ENCODE measurements at regions not wholly inside any gene's neighbourhood (a gene's known extent, or its start where the extent isn't known, plus 50 kb on each side); places are given as distances from the start of the nearest gene placed in this dataset.

- DNase-seq = no peak
Measured at GRCh38 chr2:118224895-118225311, 136.6 kb downstream of the INSIG2 start.

DNA sequence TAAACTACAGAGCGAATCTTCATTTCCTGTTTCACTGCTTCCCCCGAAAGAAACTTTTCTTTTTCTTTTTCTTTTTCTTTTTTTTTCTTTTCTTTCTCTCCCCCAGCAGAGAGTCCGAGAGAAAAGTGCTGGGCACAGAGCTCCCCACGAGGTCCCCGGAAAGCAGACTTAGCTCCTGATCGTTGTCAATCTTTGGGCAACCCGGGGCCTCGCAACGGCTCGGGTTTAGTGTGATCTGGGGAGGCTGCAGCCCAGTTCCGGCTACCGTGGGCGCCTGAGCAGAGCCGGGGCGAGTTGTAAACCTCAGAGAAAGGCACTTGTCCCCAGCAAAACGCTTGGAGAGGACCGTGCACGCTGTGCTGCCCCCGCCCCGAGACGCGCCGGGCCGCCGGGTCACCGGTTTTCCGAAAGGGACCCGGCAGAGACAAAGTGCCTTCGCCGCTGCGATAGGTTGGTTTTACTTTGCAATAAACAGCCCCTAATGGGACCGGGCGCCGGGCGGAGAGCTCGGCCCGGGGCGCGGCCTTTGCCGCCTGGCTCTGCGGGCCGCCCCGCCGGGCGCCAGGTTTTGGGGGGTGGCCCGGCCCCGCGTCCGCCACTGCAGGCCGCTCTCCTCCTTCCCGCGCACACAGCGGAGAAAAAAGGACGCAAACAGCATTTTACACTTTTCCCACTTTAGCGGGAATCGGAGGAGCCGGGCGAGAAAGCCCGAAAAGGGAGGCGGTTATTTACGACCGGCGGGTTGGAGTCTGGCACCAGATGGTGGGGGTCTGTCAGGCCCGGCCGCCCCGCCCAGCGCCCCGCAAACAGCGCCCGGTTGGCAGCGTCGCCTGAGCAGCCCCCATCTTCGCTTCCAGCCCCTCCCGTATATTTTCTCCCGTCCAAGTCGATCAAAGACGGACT, 136.0 kb downstream of the INSIG2 start:
- DNase-seq = peak; percentile 9

DNA sequence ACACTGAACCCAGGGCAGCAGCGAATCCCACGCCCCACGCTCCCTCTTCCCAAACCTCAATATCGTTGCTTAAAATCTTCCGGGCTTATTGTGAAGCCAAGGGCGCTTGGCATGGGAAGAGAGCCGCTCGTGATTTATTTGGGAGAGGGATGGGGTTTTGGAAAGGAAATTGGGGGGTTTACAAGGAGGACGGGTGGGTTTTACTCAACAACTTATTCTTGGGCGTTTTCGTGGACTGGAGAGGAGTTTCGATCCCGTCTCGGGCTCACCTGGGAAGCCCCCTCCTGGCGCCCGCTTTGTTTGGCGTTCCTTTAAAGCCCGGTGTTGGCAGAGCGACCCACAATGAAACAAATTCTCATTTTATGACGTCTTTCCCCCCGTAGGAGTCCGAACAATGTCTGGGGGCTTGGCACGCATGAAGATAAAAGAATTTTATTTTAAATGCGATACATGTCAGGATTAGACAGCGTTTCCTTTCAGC, 135.3 kb downstream of the INSIG2 start:
- DNase-seq = no peak

DNA sequence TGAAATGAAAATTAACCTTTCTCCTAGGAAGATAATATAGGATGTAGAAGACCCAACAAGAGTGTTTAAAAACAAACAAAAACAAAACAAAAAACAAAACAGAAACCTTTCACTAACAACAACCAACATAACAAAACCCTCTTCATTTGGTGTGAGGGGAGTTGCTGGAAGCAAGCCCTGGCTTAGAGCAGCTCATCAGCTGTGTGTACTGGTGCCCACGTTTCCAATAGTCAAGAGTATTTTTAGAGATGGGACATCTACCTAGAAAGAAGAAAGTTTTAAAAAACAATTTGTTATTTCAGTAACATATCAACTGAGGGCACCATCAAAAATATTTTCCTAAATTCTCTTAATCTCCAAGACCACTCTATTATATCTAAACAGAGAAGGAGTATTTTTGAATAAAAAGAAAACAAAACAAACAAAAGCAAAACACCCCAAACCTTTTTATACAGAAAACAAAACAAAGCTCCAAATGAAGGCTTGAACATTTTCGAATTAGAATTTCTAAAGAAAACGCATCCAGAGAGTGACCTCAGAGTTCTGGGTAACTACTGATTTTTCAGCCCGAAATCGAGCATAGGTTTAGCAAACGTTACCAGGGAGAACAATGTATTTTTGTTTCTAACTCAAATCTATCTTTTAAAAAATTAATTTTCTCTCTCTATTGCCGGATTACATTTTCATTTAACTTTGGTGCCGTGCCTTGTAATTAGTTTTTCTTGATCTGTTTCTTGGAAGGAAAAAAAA, 134.6 kb downstream of the INSIG2 start:
- DNase-seq = no peak

- no peak for DNase-seq
Measured at GRCh38 chr2:118222273-118222594, 134.0 kb downstream of the INSIG2 start.

GRCh38 chr2:118221536-118222272, 133.4 kb downstream of the INSIG2 start:
- DNase-seq = peak; percentile 83

- no peak for DNase-seq
Measured at GRCh38 chr2:118219611-118220010, 131.3 kb downstream of the INSIG2 start.

GRCh38 chr2:118216224-118216623, 128.0 kb downstream of the INSIG2 start:
- DNase-seq = no peak

DNA sequence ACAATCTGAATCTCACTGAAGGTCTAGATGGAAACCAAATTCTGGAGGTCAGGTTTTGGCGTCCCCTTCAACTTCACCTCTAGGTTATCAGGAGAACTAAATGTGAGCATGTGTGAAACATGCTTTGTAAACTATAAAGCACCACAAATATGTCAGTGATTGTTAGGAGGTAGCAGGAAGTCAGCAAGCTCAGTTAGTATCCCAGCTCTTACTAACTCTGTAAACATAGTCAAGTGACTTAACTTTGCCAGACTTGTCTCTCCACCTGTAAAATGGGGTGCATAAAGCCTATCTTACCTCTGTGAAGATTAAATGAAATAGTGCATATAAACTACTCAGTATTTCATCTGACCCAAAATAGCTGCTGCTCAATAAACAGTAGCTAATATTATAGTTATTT, 121.5 kb downstream of the INSIG2 start:
- no peak for DNase-seq

GRCh38 chr2:118207889-118208288, 119.6 kb downstream of the INSIG2 start:
- DNase-seq = no peak

DNA sequence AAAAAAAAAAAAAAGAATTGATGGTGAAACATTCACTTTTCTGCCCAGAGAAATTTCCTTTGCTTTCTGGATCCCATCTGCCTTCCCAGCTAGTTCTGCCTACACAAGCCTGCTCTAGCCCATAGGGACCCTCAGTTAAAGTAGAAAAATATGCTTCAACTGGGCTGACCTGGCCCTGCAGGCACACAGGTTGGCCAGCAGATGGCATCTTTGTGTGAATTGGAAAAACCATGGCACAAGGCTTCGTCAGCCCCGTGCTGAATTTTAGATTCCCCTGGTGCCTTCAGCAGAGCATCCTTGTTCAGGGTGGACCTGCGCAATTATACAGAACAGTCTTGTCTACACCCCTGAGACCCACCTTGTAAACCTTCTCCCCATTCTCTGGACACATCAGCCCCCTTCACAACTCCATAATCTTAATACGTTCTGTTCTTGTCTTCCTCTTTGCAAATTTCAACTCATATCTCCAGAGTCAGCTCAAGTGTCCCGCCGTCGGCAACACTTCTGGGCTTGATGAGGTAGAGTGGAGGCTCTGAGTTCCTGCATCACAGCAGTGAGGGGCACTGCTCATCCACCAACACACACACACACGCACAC, 114.5 kb downstream of the INSIG2 start:
- DNase-seq = peak; percentile 68

GRCh38 chr2:118198268-118198667, 110.0 kb downstream of the INSIG2 start:
- no peak for DNase-seq

GRCh38 chr2:118197011-118197675, 108.9 kb downstream of the INSIG2 start:
- peak; percentile 49 for DNase-seq

DNA sequence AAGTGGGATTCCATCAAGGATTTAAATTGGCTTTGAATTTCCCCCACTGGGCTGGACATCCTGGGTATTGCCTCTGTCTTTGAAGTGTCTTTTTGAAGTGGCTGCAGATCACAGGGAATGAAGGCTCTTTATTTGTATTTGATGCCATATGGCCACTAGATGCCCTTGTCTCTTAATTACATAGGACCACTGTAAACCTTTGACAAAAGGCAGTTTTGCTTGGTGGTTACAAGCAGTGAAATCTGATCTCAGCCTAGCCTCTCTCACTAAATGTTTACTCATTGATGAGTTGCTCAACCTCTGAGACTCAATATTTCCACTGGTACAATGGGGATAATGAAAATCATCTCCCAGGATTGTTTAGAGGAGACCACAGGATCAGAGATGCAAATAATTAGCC, 102.2 kb downstream of the INSIG2 start:
- DNase-seq = no peak

DNA sequence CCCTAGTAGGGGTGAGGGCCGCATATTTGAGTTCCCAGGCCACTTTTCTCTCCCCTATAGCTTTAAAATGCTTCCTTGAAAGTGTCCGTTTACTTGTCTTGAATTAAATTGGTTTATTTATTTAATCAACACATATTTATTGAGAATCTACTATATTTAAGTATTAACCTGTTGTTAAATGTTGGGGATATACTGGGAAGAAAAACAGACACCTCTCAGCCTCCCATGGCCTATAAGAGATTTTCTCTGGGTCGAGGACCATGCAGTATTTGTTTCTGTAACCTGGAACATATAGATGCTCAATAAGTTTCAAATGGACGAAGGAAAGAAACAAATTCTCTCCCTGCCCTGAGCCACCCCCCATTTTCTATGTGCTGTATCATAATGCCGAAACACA, 98.6 kb downstream of the INSIG2 start:
- DNase-seq = no peak

DNA sequence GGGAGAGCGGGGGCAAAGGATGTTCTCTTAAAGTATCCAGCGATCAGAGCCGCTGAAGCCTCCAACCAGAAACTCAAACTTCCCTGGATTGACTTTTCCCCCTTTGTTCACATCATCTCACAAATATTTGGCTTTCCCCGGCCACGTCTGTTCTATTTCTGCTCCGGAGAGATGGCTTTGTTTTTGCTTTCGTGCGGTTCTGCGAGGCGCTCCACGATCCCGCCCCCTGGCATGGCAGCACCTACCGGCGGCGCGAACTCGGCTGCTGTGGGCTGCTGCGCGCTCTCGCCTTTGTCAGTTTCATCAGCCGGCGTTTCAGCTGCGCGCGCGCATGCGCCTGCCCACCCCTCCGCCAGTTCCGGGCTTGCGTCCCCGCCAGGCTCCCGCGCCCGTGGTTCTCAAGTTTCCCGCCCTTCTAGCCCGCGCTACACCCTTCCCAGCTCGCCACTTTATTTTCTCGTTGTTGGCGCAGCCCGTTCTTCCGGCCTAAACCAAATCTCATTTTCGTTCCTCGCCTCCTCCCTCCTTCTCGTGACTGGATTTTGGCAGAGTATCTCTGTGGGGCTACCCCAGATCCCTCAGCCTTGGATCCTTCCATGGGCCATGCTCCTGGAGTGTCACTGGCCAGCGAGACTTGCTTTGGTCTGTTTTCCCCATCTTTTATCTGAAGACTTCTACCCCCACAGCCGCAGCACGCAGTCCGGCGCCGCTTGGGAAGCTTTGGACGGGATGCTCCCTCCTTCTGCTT, 98.0 kb downstream of the INSIG2 start:
- peak; percentile 84 for DNase-seq

DNA sequence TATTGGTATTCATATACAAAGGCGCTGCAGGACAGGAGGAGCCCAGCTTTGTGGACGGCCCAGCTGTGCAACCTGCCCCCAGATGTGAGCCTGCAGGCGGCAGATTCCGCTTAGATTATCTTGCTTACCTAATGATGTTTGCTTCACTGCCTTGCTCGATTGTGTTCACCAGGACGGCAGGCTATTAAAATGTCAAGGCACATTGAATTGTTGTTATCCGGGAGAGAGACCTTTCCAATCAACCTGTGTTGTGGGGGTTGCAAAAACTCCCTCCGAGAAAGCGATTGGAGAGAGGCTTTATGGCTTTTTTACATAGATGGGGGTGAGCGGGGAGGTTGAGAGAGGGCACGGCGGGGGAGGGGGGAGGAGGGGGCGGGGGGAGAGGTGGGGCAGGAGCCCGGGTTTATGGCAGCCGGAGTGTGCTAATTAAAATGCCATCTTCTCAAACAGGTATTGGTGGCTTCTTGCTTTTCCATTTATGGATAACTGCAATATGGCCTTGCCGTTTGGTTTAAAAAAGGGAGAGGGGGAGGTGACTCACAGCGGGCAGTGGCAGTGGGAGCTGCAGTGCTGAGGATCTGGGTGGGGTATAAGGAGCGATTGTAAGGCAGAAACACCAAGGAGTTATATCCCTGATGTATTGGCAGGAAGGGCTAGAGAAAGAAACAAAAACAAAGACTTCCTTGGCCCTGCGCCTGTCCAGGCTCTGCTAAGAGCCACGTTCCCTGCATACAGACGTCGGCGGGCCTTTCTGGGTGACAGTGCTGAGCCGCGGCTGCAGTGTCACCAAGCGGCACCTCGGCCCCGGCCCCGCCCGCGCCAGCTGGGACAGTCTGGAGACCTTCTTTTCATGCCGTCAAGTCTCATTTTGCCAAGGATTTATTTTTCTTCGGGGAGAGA, 97.2 kb downstream of the INSIG2 start:
- DNase-seq = peak; percentile 40

- DNase-seq = no peak
Measured at GRCh38 chr2:118183381-118183780, 95.1 kb downstream of the INSIG2 start.

DNA sequence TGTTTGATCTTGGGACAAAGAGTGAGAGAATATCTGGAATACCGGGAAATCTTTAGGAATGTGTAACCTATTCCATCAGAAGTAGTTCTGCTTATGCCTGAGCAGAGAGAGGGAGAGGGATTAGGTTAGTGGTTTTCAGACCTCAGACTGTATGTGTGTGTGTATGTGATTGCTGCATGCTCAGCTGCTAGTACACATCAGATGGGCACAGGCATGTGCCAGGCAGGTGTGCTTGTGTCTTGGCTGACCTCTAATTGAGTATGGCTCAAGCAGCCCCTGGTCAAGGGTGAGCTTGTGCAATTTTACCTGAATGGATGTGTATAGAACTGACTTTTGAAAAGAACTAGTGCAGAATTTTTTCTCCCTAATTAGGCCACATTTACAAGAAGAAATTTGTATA, 91.2 kb downstream of the INSIG2 start:
- DNase-seq = no peak

GRCh38 chr2:118177884-118178283, 89.6 kb downstream of the INSIG2 start:
- DNase-seq = no peak
